ENCODE measurements at regions not wholly inside any gene's neighbourhood (a gene's known extent, or its start where the extent isn't known, plus 50 kb on each side); places are given as distances from the start of the nearest gene placed in this dataset.

GRCh38 chr6:147839708-147840610, 331.5 kb downstream of the SAMD5 start:
- no peak overlapping the region for H3K4me3 ChIP-seq (ENCODE audit: low read length)
- no peak for DNase-seq (ENCODE audit: low read depth)
- TF ChIP-seq, protein P1, sequence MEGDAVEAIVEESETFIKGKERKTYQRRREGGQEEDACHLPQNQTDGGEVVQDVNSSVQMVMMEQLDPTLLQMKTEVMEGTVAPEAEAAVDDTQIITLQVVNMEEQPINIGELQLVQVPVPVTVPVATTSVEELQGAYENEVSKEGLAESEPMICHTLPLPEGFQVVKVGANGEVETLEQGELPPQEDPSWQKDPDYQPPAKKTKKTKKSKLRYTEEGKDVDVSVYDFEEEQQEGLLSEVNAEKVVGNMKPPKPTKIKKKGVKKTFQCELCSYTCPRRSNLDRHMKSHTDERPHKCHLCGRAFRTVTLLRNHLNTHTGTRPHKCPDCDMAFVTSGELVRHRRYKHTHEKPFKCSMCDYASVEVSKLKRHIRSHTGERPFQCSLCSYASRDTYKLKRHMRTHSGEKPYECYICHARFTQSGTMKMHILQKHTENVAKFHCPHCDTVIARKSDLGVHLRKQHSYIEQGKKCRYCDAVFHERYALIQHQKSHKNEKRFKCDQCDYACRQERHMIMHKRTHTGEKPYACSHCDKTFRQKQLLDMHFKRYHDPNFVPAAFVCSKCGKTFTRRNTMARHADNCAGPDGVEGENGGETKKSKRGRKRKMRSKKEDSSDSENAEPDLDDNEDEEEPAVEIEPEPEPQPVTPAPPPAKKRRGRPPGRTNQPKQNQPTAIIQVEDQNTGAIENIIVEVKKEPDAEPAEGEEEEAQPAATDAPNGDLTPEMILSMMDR (IDR thresholded peaks at IDR 0.05; ENCODE audit: insufficient read depth, low read depth, low read length, missing control alignments): no peak

- no peak for DNase-seq (ENCODE audit: low read depth)
- H3K4me3 ChIP-seq (ENCODE audit: low read length): no peak overlapping the region
- TF ChIP-seq, protein P1 (IDR thresholded peaks at IDR 0.05; ENCODE audit: insufficient read depth, low read depth, low read length, missing control alignments): no peak
Measured at GRCh38 chr6:147841547-147842148, 333.2 kb downstream of the SAMD5 start.

DNA sequence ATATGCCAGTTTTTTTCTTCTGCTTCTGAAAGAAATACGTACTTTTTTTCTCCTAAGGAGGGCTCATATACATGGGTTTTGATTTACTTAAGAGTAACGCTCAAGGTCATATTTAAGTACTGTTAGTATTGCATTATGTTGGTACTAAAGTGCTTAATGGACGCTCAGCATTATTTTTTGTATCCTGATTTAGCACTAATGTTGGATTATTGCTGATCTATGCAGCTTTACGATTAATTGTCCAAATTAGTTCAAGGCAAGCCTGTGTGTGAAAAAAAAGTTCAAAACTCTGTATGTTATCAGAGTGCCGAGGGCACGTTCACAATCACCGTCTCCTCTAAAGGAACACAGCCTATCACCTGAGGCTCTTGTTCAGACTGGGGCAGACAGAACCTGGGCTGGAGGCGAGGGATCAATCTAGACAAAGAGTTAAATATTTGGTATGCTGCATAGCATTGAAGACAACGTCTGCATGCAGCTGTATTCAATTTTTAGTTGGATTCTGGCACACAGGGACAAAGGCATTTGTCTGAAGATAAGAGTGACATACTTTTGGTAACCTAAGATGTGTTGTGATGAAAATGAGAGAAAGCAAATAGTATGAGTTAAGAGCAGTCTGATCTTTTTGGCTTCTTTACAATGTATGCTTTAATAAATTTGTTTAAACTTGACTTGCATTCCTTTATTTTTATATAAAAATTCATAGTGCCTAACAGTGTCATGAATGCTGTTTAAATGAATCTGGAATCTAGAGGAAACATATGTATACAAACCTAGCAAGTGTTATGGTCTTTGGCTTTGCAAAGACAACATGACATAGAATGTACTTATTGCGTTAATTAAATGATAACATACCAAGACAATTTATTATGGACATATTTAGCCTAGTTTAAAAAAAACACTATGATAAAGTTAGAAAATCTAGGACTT, 341.2 kb downstream of the SAMD5 start:
- H3K4me3 ChIP-seq (ENCODE audit: low read length): no peak overlapping the region
- TF ChIP-seq, protein P1 (IDR thresholded peaks at IDR 0.05; ENCODE audit: insufficient read depth, low read depth, low read length, missing control alignments): no peak
- DNase-seq (ENCODE audit: low read depth): no peak

GRCh38 chr6:147852772-147853171, 344.3 kb downstream of the SAMD5 start:
- TF ChIP-seq, protein P1 (IDR thresholded peaks at IDR 0.05; ENCODE audit: insufficient read depth, low read depth, low read length, missing control alignments): no peak
- no peak for DNase-seq (ENCODE audit: low read depth)
- no peak overlapping the region for H3K4me3 ChIP-seq (ENCODE audit: low read length)

DNA sequence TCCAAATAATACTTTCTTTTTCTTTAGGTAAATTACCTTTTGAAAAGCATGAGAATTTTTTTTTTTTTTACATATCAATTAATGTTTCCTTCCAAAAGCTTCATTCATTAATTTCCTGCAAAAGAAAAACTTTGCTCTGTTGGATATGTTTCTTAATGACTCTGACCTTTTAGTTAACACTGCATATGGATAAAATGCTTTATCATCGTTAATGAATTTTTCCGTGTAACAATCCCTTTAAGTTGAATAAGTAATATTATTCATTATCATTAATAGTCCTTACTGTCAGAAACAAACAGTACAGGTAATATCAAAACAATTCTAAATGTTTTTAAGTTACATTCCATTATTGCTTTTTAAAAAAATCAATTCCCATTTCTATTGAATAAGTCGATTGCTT, 345.1 kb downstream of the SAMD5 start:
- no peak overlapping the region for H3K4me3 ChIP-seq (ENCODE audit: low read length)
- TF ChIP-seq, protein P1 (IDR thresholded peaks at IDR 0.05; ENCODE audit: insufficient read depth, low read depth, low read length, missing control alignments): no peak
- DNase-seq (ENCODE audit: low read depth): no peak

- no peak overlapping the region for H3K4me3 ChIP-seq (ENCODE audit: low read length)
- DNase-seq (ENCODE audit: low read depth): peak; percentile 72
- TF ChIP-seq, protein P1 (IDR thresholded peaks at IDR 0.05; ENCODE audit: insufficient read depth, low read depth, low read length, missing control alignments): no peak
Measured at GRCh38 chr6:147855803-147856482, 347.5 kb downstream of the SAMD5 start.
